NOMO-1 (cell line): ENCODE measurements at regions not wholly inside any gene's neighbourhood (a gene's known extent, or its start where the extent isn't known, plus 50 kb on each side); places are given as distances from the start of the nearest gene placed in this dataset.
"Not testable (repeated sequence)": the region's sequence is repeated elsewhere in the genome, so short reads cannot be mapped to it uniquely, and the experiment has no call there.

Experiments
- DNase-seq, 2 experiments: peaks; one replicate each; lab custom pipeline; 2025; ENCODE audit not compliant: unreplicated experiment in 2 of 2; lab: John Stamatoyannopoulos, UW

DNA sequence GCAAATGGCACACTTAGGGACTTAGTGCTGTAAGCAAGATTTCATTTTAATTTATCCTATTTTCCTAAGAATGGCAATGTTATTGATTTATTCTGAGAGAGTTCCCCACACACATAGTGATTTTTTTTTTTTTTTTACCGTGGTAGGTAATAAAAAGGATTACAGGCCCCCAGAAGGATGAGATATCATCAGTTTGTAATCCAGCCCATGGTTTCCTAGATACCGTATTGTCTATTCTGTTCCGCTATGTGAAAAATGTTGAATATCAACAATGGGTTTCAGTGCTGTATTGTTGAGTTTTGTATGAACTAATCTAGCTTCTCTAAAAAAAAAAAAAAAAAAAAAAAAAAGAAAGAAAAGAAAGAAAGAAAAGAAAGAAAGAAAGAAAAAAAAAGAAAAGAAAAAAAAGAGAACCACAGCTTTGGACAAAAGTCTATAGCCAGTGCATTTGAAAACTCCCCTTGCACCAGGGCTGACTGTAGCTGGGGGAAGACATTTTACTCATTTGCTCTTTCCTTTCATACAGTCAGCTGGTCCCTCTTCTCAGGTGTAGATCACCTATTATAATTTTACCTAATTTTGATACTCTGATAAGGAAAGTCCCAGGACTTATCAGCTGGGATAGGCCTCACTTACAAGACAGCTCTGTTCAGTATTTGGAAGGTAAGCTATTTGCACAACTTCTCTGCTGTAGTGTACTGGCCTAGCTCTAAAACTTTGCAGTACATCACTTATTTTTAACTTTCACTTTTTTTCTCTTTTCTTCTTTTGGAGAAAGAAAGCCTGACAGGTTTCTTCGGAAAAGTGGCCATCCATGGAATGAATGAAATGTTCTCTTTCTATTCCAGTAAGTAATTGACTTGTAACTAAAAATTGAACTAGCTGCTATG lies 101.4 kb upstream of the SOX2 start:
- DNase-seq: no peak

DNA sequence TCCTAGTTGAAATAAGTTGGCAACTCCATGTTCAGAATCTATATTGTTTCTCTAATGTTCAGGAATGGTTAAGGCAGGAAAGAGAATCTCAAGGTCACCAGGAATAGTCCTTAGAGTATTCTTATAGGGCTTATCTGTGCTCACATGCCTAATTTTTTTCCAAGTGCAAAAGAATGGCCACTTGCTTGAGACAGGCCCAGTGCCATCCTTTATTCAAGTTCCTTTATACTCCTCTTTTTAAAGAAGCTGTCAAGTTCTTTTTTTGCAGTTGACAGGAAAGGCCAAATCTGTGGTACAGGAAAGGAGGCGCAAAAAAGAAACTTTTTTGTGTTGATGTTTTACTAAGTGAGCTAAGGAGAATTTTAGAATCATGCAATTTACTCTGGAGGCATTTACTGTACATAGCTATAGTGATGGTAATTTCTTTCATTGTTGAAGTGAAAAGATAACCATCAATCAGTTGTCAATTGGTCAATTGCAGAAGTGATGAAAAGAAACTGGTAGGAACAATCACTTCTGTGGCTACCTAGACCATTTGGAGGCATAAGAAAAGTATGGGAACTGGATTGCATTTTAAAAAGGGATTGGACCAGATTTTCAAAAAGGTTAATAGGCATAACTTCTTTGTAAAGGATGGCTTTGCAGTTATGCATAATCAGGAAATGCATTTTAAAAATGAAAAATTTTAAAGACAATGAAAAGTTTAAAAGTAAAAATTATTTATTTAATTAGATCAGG lies 102.5 kb upstream of the SOX2 start:
- DNase-seq: no peak

DNA sequence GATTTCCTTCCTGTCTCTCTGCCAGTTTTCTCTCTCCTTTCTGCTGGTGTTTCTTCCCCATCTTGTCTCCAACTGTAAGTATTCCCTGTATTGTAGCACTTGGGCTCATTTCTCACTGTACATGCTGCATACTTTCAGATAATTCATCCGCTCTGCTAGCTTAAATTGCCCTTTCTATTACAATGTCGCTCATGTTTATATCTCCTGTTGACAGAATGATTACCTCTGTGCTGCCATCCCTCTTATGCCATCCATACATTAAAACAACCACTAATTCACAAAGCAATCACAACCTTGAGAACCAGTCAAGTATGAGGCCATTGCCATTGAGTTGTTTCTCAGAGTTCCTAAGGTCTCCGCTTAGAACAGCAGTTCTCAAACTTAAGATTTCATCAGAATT lies 107.5 kb upstream of the SOX2 start:
- DNase-seq: no peak

DNA sequence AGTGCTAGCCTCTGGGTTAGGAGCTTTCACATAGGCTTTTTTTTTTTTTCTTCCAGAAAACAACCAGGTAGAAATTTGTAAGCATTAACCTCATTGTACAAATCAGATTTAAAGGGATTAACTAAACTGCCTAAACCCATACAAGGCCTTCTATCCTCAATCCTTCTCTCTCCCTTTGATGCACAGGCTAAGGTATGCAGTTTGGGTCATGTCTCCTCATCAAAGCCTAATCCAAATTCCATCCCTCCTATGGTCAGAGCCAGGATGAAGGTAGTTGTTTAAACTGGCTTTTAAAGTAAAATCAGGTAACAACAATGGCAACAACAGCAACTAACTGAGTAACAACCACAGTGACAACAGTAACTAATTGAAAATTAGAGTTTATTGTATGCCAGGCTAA lies 115.6 kb upstream of the SOX2 start:
- DNase-seq: no peak

DNA sequence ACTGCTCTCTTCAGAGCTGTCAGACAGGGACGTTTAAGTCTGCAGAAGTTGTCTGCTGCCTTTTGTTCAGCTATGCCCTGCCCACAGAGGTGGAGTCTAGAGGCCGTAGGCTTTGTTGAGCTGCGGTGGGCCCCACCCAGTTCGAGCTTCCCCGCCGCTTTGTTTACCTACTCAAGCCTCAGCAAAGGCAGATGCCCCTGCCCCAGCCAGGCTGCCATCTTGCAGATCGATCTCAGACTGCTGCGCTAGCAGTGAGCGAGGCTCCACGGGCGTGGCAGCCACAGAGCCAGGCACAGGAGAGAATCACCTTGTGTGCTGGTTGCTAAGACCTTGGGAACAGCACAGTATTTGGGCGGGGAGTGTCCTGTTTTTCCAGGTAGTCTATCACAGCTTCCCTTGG lies 120.8 kb upstream of the SOX2 start:
- not testable (repeated sequence) for DNase-seq

DNA sequence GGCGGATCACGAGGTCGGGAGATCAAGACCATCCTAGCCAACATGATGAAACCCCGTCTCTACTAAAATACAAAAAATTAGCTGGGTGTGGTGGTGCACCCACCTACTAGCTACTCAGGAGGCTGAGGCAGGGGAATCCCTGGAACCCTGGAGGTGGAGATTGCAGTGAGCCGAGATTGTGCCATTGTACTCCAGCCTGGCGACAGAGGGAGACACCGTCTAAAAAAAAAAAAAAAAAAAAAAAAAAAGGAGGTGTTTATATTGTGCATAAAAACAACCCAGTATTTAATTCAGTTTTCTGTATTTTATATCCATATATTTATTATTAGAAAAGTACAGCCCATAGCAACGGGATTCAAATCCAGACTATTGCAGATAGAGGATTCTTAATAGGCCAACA lies 129.1 kb upstream of the SOX2 start:
- DNase-seq: no peak

DNA sequence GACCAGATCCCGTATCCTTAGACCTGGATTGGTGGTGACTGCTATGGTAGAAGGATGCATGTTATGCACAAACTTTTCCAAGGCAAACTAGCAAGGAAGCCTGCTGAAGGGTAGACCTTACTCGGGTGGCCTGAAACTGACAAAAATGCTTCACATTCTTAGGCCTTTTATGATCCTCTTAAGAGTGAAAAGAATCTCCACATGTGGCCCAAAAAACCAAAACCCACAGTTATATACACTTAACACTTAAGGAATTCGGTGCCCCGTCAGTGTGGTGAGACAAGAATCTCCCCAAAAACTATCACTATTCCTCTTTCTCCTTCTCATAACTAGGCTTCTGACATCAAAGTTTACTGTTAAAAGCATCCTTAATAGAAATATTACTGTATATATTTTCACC lies 130.1 kb upstream of the SOX2 start:
- DNase-seq: no peak

DNA sequence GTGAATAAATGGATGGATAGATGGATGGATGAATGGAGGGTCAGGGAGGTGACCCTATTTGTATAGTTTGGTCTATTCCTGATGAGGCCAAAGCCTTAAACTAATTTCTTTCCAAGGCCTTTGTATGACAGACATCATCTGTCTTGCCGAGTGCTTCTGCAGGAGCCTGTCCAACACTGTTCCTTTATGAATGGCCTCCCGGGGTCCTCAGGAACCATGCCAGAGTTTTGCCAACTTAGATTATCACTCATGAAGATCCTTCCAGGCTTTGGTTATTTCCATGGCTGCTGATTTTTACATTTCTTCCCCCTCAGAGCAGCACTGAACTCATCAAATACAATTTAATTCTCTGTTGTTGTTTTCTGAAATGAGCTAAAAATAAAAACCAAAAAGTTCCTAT lies 133.0 kb upstream of the SOX2 start:
- DNase-seq: no peak

DNA sequence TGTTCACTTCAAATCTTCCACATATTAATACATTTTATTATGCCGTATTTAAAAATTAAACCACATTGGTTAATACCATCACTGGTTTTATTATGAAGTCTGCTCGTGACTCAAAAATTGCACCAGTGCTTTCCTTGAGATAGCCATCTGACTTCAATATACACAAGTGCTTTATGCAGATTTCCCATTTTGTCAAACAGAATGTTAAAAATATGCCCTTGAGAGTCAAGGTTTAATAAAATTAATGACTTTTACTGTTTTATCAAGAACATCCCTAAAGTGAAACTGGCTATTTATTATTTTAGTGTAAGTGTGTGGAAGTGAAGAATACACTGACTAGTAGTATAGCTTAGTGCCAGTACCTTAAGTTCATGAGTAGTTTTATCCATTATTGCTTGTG lies 139.3 kb upstream of the SOX2 start:
- no peak for DNase-seq

DNA sequence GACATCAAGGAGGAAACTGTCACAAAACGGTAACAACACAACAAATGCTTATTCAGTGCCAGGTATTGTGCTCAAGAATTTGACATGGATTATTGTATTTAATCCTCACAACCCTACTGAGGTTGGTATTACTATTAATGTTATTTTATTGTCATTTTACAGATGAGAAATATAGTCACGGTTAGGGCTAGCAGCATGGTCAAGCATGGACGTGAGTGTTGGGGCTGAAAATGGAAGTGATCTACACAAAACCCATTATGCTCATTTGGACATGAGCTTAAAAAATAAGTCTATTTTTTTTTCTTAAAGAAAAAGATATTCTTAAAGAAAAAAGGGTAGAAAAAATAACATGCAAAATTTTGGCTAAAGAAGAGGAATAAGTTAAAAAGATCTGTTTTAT lies 141.3 kb upstream of the SOX2 start:
- DNase-seq: no peak

DNA sequence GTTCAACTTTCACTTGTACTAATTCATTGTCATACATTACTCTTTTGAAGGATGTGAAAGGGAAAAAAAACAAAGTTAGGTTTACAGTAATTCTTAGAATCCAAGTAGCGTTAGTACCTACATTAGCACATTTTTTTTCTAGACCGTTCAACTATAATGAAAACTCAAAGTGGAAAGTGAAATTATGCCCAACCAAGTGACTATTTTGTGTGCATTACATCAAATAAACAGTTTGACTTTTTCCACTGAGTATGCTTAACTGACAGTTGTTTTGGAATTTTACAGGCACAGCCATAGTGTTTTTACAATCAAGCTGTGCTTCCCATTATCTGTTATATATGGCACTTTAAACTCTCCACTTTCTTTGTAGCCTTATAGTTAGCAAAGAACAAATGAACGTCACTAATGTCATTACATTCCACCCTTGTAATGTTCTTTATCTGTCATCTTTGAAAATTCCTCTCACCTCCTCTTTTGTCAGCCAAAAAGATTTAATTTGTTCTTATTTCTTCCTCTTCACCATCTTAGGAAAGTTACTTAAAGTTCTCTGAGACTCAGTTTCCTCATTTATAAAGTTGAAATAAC lies 142.3 kb upstream of the SOX2 start:
- DNase-seq: no peak

DNA sequence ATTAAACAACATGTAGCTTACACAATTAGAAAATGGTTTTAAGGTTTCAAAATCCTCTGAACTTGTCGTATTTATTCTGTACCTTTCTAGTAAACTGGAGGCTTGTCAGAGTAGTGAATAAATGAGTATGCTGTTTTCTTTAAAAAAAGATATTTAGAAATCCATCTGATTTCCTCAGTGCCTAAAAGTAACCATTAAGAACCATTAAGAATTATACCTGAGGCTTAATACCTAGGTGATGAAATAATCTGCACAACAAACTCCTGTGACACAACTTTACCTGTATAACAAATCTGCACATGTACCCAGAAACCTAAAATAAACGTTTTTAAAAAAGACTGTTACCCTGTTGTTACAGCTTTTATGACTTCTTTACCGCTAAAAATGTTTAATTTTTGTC lies 143.0 kb upstream of the SOX2 start:
- DNase-seq: no peak

DNA sequence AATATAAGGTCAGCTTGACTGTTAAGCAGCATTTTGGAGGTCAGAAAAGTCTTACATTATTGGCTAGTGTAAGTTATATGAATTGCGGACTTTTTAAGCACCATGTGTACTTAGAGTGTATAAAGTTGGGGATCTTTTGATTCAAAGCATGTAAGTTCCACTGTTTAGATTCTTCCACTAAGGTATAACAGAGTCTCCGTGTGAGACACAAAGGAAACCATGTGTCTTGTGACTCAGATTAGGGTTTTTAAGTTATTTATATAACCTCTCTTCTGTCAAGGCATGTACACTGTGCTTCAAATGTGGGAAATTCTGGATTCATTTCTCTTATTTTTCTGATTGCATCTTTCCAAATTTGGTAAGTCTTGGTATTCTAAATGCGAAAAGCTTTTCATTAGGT lies 143.5 kb upstream of the SOX2 start:
- no peak for DNase-seq

DNA sequence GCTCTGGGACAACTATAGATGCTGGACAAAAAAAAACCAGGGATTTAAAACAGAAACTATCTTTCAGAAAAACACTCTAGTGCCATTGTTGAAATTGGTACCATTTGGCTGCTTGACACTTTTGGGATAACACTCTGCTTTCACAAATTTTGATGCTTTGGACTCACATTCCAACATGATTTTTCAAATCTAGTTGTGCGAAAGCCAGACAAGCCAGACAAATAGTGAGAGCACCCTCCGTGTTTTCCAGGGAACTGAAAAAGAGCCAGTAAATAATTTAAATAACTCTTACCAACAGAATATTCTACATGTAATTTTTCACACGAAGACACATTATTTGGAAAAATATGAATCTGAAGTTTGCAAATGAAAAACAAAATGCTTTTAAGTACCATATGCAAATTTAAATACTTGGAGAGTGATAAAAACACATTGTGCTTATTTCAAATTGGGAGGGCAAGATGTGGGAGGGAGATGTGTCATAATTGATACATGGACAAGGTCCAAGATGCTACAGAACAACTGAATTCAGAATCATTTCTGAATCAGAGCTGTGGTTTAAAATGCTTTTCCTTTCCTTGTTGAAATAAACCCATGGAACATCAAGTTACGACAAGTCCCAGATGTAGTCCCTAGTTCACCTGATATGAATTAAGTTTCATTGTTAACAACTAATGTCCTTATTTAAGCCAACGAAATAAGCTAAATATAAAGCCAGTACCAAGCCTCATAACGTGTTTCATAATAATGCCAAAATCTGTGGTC lies 144.2 kb upstream of the SOX2 start:
- no peak for DNase-seq

DNA sequence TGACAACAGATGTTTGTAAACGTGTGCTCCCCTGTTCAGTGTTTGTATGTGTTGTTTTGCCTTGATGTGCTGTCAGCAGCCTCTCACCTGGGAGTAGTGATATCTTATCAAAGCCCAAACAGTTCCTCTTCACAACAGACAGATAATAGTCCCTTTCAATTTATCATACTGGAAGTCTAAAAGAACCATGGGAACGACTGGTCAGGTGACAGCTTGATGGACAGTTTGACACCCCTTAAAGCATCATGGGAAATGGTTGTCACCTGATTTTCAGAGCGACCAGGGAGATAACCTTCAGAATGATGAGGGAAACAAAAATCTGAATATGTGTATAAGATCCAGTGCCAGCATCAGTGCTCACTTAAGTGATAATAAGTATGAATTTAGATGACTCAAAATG lies 146.3 kb upstream of the SOX2 start:
- DNase-seq: no peak

DNA sequence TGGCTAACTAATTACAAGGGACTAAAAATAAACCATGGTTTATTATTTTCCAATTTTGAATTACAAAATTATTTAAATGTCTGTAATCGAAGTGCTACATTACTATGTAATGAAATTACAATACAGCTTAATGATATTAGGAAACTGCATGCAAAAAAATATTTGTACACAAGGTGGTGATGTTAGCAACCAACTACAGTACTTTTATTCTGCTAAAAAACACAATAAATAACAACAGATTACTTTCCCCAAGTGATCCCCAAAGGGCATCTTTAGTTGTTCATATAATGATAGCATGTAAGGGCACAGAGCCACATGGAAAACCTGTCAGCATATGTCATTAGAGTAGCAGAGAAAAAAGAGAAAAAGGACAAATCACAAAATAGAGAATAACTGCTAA lies 147.5 kb upstream of the SOX2 start:
- no peak for DNase-seq

DNA sequence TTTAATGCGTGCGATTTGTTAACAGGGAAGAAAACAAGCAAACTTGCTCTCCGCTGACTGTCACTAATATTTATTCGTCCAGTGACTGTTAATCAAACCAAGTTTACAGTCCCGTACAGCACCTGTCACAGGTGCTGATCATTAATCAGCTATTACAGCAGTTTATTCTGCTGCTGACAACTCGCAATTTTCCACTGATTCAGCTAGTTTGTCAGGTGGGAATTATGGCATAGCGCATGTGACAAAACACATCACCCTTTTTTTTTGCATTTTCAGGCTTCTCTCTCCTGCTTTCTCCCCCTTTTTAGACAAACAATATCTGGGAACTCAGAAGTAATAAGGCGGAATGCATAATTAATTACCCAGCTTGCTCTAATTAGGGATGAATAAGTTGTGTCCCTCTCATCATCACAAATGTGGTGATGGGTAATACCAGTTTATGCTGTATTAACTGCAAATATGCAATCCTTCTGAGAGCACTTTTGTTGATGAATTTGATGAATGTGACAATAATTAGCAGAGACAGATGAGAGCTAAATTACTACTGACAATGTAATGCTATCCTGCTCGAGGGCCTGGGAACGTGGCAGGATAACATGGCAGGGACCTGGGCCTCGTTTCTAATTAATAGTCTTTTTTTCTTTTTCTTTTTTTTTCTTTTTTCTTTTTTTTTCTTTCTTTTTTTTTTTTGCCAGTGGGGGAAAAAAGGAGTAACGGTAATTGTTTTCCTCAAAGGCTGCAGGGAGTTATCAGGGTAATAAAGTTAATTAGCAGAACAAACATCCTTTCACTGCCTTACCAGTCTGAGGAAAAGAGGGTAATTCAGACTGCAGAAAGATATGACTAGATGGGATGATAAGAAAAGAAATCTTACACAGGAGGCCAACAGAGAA lies 150.3 kb upstream of the SOX2 start:
- DNase-seq: no peak

DNA sequence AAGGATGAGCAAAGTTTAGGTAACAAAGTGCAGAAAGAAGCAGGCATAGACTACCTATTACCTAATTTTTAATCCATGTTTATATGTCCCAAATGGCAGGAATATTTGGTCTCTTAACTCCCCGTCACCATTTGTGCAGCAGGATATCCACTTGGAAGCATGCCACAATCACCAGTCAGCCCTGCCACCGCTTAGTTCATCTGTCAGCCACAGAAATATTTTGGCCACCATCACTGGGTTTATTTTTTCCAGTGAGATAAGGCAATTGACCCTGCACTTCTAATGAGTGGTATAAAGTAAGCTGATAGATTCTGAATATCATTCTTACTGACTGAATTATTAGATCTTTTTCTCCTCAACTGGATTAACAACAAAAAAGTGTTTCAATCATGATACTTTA lies 152.9 kb upstream of the SOX2 start:
- DNase-seq: no peak

DNA sequence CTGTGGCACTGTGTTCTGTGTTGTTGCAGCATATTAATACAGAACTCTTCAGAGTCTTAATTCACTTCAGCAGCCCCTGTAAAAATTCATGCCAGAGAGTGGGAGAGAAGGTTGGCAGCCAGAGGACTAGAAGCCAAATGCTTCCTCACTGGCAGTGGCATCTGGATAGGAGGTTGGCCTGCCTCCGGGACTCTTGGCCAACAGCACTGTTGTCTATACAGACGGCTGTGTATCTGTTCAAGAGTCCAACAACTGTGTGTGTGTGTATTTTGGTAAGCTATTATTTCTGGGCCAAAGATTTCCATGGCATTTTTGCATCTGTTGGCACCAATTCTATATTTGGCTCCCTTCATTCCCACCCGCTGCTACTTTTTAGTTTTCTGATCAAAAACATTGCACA lies 156.0 kb upstream of the SOX2 start:
- DNase-seq: no peak

DNA sequence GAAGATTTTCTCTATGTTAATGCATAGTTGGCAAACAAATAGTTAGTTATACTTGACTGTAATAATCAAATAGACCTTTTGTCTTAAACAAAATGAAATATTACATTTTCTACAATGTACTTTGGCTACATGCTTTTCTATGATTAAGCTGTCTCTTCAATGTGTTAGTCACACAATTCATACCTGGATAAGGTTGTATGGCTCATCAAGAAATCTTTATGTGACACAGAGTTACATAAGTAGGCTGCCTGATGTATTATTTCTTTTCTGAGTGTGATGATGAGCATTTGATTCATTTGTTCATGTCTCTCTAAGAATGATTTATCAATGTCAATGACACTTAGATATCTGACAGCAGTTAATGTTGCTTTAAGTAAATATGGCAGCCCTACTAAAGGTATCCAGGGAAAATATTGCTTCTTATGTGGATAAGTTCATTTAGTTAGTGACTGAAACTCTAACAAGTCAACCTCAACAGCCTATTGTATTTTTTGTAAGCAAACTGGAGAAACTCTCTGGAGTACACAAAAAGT lies 157.4 kb upstream of the SOX2 start:
- DNase-seq: no peak
